Spleen (tissue), 7 donors: ENCODE measurements at regions not wholly inside any gene's neighbourhood (a gene's known extent, or its start where the extent isn't known, plus 50 kb on each side); places are given as distances from the start of the nearest gene placed in this dataset.

ENCODE experiments used
- CTCF ChIP-seq, 11 experiments: fragments of 200-600 bp in 7 of 11; fragments of 450-650 bp in 4 of 11; sonication (generic) in 4 of 11; IDR thresholded peaks in 8 of 11; conservative IDR thresholded peaks in 3 of 11; 1 replicate in 7 of 11; 2 replicates in 4 of 11; pipeline versions ENCODE4 v1.4.0 to v1.8.0; 2016 to 2021; ENCODE audit warnings: antibody characterized with exemption in 11 of 11, inconsistent platforms in 4 of 11, mild to moderate bottlenecking in 1 of 11
- POLR2A ChIP-seq, 3 donors: fragments of 450-650 bp; IDR thresholded peaks; one replicate each; pipeline ENCODE4 v1.5.1; 2017; ENCODE audit warnings: antibody characterized with exemption in 3 of 3, mild to moderate bottlenecking in 1 of 3
- POLR2AphosphoS5 ChIP-seq, 3 donors: sonication (generic); formaldehyde crosslinking; IDR thresholded peaks; one replicate each; pipeline ENCODE4 v1.5.1; 2017; ENCODE audit warnings: antibody characterized with exemption in 3 of 3
- donor health status: DM: no; HTN: no; CAD: no; lungs with moderate emphysema.
- donor health status: DM: no; HTN: no; CAD: no.
- donor health status: DM: no; HTN: no; CAD: no.

GRCh38 chr1:73343947-73344346 lies 854.0 kb downstream of the LRRIQ3 start:
- TF ChIP-seq CTCF (IDR thresholded peaks at IDR 0.05 in 8 of 11, conservative IDR thresholded peaks at IDR 0.05 in 3 of 11) = no peak
- TF ChIP-seq POLR2A (IDR thresholded peaks at IDR 0.05) = no peak
- TF ChIP-seq POLR2AphosphoS5 (IDR thresholded peaks at IDR 0.05) = no peak
